Right atrium auricular region (tissue), 2 donors: ENCODE measurements at regions not wholly inside any gene's neighbourhood (a gene's known extent, or its start where the extent isn't known, plus 50 kb on each side); places are given as distances from the start of the nearest gene placed in this dataset.

ENCODE experiments used
- DNase-seq: peaks from one replicate; pipeline ENCODE4 v3.0.0-alpha.2; 2019; ENCODE audit warnings: low spot score
- H3K27ac ChIP-seq, 2 donors: fragments of 200-600 bp; sonication (generic); 1 replicate in 1 of 2; 2 replicates in 1 of 2; pipeline ENCODE4 v1.5.1; 2016 to 2019
- H3K27me3 ChIP-seq, 2 donors: fragments of 200-600 bp; sonication (generic); one replicate each; pipeline versions ENCODE4 v1.5.1 to v1.6.0; 2017 to 2019
- H3K36me3 ChIP-seq: fragments of 200-600 bp; sonication (generic); one replicate; pipeline ENCODE4 v1.5.1; 2016
- H3K4me1 ChIP-seq, 2 donors: fragments of 200-600 bp; sonication (generic); one replicate each; pipeline versions ENCODE4 v1.5.1 to v1.6.0; 2017 to 2019
- H3K4me3 ChIP-seq, 2 donors: fragments of 200-600 bp; sonication (generic); 1 replicate in 1 of 2; 2 replicates in 1 of 2; pipeline ENCODE4 v1.5.1; 2017 to 2019; ENCODE audit warnings: mild to moderate bottlenecking in 1 of 2, moderate library complexity in 1 of 2
- H3K9me3 ChIP-seq, 2 donors: fragments of 200-600 bp; sonication (generic); one replicate each; pipeline ENCODE4 v1.5.1; 2019
- CTCF ChIP-seq, 2 donors: fragments of 200-600 bp; sonication (generic); IDR thresholded peaks; one replicate each; pipeline ENCODE4 v1.5.1; 2019; ENCODE audit warnings: antibody characterized with exemption in 2 of 2

- Histone ChIP-seq H3K36me3 (no peaks in the 10 kb centered on the region), H3K9me3 (no peaks in the 10 kb centered on the region), H3K27me3 (no peaks in the 10 kb centered on the region), H3K4me3 (no peak overlapping the region), H3K4me1 (peaks cover 0 to 9% of the 10 kb centered on the region in 2 donors), H3K27ac (no peak overlapping the region)
- no peak for DNase-seq
- TF ChIP-seq CTCF (IDR thresholded peaks at IDR 0.05) = no peak
Measured at GRCh38 chr11:27242591-27242990, 120.4 kb downstream of the CCDC34 start.

GRCh38 chr11:27241311-27242122 is 121.5 kb downstream of the CCDC34 start:
- no peak for TF ChIP-seq CTCF (IDR thresholded peaks at IDR 0.05)
- H3K36me3 ChIP-seq = no peaks in the 10 kb centered on the region
- no peak for DNase-seq
- H3K4me3 ChIP-seq = no peak overlapping the region
- no peak overlapping the region for H3K27ac ChIP-seq
- H3K4me1 ChIP-seq = no peaks in the 10 kb centered on the region
- H3K27me3 ChIP-seq = no peaks in the 10 kb centered on the region
- H3K9me3 ChIP-seq = no peaks in the 10 kb centered on the region

- no peaks in the 10 kb centered on the region for H3K9me3 ChIP-seq
- TF ChIP-seq CTCF (IDR thresholded peaks at IDR 0.05) = no peak
- H3K4me3 ChIP-seq = no peak overlapping the region
- H3K36me3 ChIP-seq = no peaks in the 10 kb centered on the region
- H3K27ac ChIP-seq = peak overlapping the region in 1 of 2 donors; percentile 9
- H3K4me1 ChIP-seq = peaks cover 0 to 4% of the 10 kb centered on the region in 2 donors
- H3K27me3 ChIP-seq = no peaks in the 10 kb centered on the region
- DNase-seq = no peak
Measured at GRCh38 chr11:27239305-27239942, 123.6 kb downstream of the CCDC34 start.

GRCh38 chr11:27238811-27239210 is 124.2 kb downstream of the CCDC34 start:
- no peak overlapping the region for H3K4me3 ChIP-seq
- no peak for DNase-seq
- peak overlapping the region in 1 of 2 donors; percentile 35 for H3K27ac ChIP-seq
- no peak for TF ChIP-seq CTCF (IDR thresholded peaks at IDR 0.05)
- H3K9me3 ChIP-seq = no peaks in the 10 kb centered on the region
- H3K4me1 ChIP-seq = peaks cover 0 to 5% of the 10 kb centered on the region in 2 donors
- H3K27me3 ChIP-seq = no peaks in the 10 kb centered on the region
- no peaks in the 10 kb centered on the region for H3K36me3 ChIP-seq

DNA sequence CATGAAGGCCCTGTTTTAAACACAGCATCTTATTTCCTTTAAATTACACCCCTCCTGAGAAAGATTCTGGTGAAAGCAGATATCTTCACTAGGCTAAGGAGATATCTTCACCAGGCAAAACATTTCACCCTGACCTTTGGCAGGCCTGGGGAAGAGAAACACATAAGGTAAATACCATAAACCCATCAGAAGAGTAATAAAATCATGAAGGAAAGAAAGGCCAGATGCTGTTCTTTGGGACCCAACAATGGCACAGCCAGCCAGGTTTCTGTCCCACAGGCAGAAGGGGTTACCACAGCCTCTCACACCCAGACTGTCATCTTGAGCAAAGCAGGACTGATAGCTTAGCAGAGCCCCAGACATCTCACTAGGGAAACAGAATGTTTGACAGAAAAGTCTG is 125.4 kb downstream of the CCDC34 start:
- no peak for DNase-seq
- H3K27ac ChIP-seq = no peak overlapping the region
- H3K27me3 ChIP-seq = no peaks in the 10 kb centered on the region
- H3K4me1 ChIP-seq = peaks cover 0 to 9% of the 10 kb centered on the region in 2 donors
- no peaks in the 10 kb centered on the region for H3K36me3 ChIP-seq
- H3K4me3 ChIP-seq = no peak overlapping the region
- no peaks in the 10 kb centered on the region for H3K9me3 ChIP-seq
- TF ChIP-seq CTCF (IDR thresholded peaks at IDR 0.05) = no peak
